ENCODE measurements at regions not wholly inside any gene's neighbourhood (a gene's known extent, or its start where the extent isn't known, plus 50 kb on each side); places are given as distances from the start of the nearest gene placed in this dataset.
"Not testable (repeated sequence)": the region's sequence is repeated elsewhere in the genome, so short reads cannot be mapped to it uniquely, and the experiment has no call there.

DNA sequence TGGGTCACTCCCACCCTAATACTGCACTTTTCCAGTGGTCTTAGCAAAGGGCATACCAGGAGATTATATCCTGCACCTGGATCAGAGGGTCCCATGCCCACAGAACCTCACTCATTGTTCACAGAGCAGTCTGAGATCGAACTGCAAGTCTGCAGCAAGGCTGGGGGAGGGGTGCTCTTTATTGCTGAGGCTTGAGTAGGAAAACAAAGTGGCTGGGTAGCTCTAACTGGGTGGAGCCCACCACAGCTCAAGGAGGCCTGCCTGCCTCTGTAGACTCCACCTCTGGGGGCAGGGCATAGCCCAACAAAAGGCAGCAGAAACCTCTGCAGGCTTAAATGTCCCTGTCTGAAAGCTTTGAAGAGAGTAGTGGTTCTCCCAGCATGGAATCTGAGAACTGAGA is 77.3 kb upstream of the MUCL1 start:
- H2BK15ac ChIP-seq (ENCODE audit: low read depth, low read length); H3K9ac ChIP-seq (ENCODE audit: low read depth, low read length); H4K8ac ChIP-seq (ENCODE audit: low read depth in 2 of 2, low read length in 2 of 2); H4K20me1 ChIP-seq (ENCODE audit: insufficient read depth, low read length); CTCF ChIA-PET; H3K36me3 ChIP-seq (ENCODE audit: control insufficient read depth, insufficient read depth, low read length); H2AK5ac ChIP-seq (ENCODE audit: low read depth, low read length); H3K27me3 ChIP-seq (ENCODE audit: control insufficient read depth, insufficient read depth, low read length); H3K4me2 ChIP-seq (ENCODE audit: low read depth, low read length); ATAC-seq (ENCODE audit: low read depth); H3K4ac ChIP-seq (ENCODE audit: low read depth, low read length); H3K18ac ChIP-seq (ENCODE audit: low read depth, low read length); H2AFZ ChIP-seq (replicated peaks; ENCODE audit: low read length, poor library complexity); intact Hi-C loops (cut with micrococcal nuclease); POLR2A ChIA-PET (ENCODE audit: unreplicated experiment); H3K56ac ChIP-seq (ENCODE audit: extremely low read depth, insufficient read depth, low read length); H3K14ac ChIP-seq (replicated peaks; ENCODE audit: low read depth, low read length); H3K9me1 ChIP-seq (ENCODE audit: insufficient read depth, low read length); DNase-seq; H2BK120ac ChIP-seq (ENCODE audit: low read depth, low read length); BruUV-seq (replicated peaks); H4K91ac ChIP-seq (ENCODE audit: insufficient read depth, low read depth, low read length); H3K79me1 ChIP-seq (ENCODE audit: low read depth in 1 of 2, low read length in 2 of 2); dilution Hi-C loops (cut with HindIII; ENCODE audit: low sequenced_read_pairs, unreplicated experiment); H2AK9ac ChIP-seq (replicated peaks; ENCODE audit: low read depth, low read length, poor library complexity); H2BK20ac ChIP-seq (ENCODE audit: low read depth, low read length); H3K4me1 ChIP-seq (ENCODE audit: control insufficient read depth, insufficient read depth, low read length); H3K9me3 ChIP-seq (ENCODE audit: control insufficient read depth, insufficient read depth, low read length); H4K5ac ChIP-seq (ENCODE audit: low read depth, low read length); H3K23ac ChIP-seq (ENCODE audit: low read depth, low read length); H3K27ac ChIP-seq (ENCODE audit: insufficient read depth, low read length); H3K4me3 ChIP-seq (ENCODE audit: insufficient read depth, low read depth, low read length); H2BK5ac ChIP-seq (ENCODE audit: low read depth, low read length, poor library complexity, severe bottlenecking); in situ Hi-C loops (cut with MboI; ENCODE audit: low sequenced_read_pairs): not testable (repeated sequence)
- no CpG with 5 or more reads among the region's 1 CpG for WGBS, 2 experiments (ENCODE audit: extremely low coverage in 2 of 2, insufficient read length in 1 of 2)

Measured in IMR-90 (cell line).